Skeletal muscle satellite cell (primary cell): ENCODE measurements at regions not wholly inside any gene's neighbourhood (a gene's known extent, or its start where the extent isn't known, plus 50 kb on each side); places are given as distances from the start of the nearest gene placed in this dataset.
"Not testable (repeated sequence)": the region's sequence is repeated elsewhere in the genome, so short reads cannot be mapped to it uniquely, and the experiment has no call there.

Source experiments
- H3K27me3 ChIP-seq: 2 replicates; pipeline ENCODE4 v1.7.0; 2013; ENCODE audit warnings: low read length; ENCODE audit not compliant: control insufficient read depth, insufficient read depth
- H3K36me3 ChIP-seq: 2 replicates; pipeline ENCODE4 v1.7.0; 2013; ENCODE audit warnings: mild to moderate bottlenecking, control low read depth, low read length; ENCODE audit not compliant: insufficient read depth
- H3K4me1 ChIP-seq: 2 replicates; pipeline ENCODE4 v1.7.0; 2013; ENCODE audit warnings: low read length; ENCODE audit not compliant: control insufficient read depth, insufficient read depth
- H3K4me2 ChIP-seq: 2 replicates; pipeline ENCODE4 v1.7.0; 2013; ENCODE audit warnings: mild to moderate bottlenecking, low read length
- H3K4me3 ChIP-seq: 2 replicates; pipeline ENCODE4 v1.7.0; 2013; ENCODE audit warnings: low read length
- H3K9ac ChIP-seq: 2 replicates; pipeline ENCODE4 v1.7.0; 2013; ENCODE audit warnings: mild to moderate bottlenecking, low read depth, low read length, moderate library complexity
- H3K9me3 ChIP-seq: replicated peaks from 2 replicates; pipeline ENCODE4 v1.7.0; 2013; ENCODE audit warnings: mild to moderate bottlenecking, control low read depth, low read length

DNA sequence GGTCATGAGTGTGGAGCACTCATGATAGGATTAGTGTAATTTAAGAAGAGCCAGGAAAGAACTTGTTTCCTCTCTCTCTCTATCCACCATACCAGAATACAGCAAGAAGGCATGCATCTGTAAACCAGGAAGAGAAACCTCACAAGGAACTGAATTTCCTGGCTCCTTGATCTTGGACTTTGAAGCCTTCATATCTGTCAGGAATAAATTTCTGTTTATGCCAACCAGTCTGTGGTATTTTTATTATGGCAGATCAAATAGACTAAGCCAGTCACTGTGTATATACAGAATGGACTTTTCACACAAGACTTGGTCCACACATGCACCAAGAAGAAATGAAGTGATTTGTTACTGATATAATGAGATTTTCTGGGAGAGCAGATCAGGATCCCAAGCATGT lies 930.1 kb upstream of the TMEFF2 start:
- no peaks in the 10 kb centered on the region for H3K9me3 ChIP-seq
- H3K4me2 ChIP-seq: no peak overlapping the region
- no peak overlapping the region for H3K9ac ChIP-seq
- H3K27me3 ChIP-seq: no peaks in the 10 kb centered on the region
- H3K4me1 ChIP-seq: no peaks in the 10 kb centered on the region
- H3K36me3 ChIP-seq: no peaks in the 10 kb centered on the region
- no peak overlapping the region for H3K4me3 ChIP-seq

- H3K27me3 ChIP-seq: no peaks in the 10 kb centered on the region
- H3K36me3 ChIP-seq: no peaks in the 10 kb centered on the region
- H3K9me3 ChIP-seq: no peaks in the 10 kb centered on the region
- H3K9ac ChIP-seq: no peak overlapping the region
- H3K4me3 ChIP-seq: no peak overlapping the region
- H3K4me2 ChIP-seq: no peak overlapping the region
- no peaks in the 10 kb centered on the region for H3K4me1 ChIP-seq
These were observed 920.1 kb upstream of the TMEFF2 start for GRCh38 chr2:193114827-193115226.

GRCh38 chr2:193112986-193113385 lies 918.3 kb upstream of the TMEFF2 start:
- no peak overlapping the region for H3K4me2 ChIP-seq
- H3K36me3 ChIP-seq: no peaks in the 10 kb centered on the region
- no peaks in the 10 kb centered on the region for H3K4me1 ChIP-seq
- no peak overlapping the region for H3K4me3 ChIP-seq
- no peaks in the 10 kb centered on the region for H3K9me3 ChIP-seq
- H3K27me3 ChIP-seq: no peaks in the 10 kb centered on the region
- H3K9ac ChIP-seq: no peak overlapping the region

DNA sequence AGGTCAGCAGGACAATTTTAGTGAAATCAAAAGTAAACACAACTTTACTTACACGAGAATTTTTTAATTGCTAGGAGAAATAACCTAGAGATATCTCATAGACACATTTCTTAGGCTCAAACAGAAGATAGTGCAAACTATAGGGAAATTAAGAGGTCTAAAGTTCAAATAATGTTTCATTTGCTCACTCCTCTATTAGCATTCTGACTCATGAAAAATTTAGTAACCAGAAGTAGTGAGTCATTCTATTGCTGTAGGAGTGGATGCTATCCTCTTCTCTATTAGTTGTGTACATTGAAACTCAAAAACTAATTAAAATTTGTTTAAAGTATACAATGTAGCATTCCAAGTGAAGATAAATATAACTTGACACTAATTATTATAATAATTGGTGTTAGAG lies 908.3 kb upstream of the TMEFF2 start:
- H3K4me2 ChIP-seq: no peak overlapping the region
- no peak overlapping the region for H3K4me3 ChIP-seq
- H3K36me3 ChIP-seq: no peaks in the 10 kb centered on the region
- peaks cover 6% of the 10 kb centered on the region for H3K4me1 ChIP-seq
- H3K27me3 ChIP-seq: no peaks in the 10 kb centered on the region
- H3K9ac ChIP-seq: no peak overlapping the region
- no peaks in the 10 kb centered on the region for H3K9me3 ChIP-seq

- H3K27me3 ChIP-seq: no peaks in the 10 kb centered on the region
- H3K9ac ChIP-seq: no peak overlapping the region
- H3K4me3 ChIP-seq: no peak overlapping the region
- H3K9me3 ChIP-seq: no peaks in the 10 kb centered on the region
- H3K36me3 ChIP-seq: no peaks in the 10 kb centered on the region
- H3K4me2 ChIP-seq: no peak overlapping the region
- H3K4me1 ChIP-seq: peaks cover 6% of the 10 kb centered on the region
These were observed 906.9 kb upstream of the TMEFF2 start for GRCh38 chr2:193101591-193101990.

DNA sequence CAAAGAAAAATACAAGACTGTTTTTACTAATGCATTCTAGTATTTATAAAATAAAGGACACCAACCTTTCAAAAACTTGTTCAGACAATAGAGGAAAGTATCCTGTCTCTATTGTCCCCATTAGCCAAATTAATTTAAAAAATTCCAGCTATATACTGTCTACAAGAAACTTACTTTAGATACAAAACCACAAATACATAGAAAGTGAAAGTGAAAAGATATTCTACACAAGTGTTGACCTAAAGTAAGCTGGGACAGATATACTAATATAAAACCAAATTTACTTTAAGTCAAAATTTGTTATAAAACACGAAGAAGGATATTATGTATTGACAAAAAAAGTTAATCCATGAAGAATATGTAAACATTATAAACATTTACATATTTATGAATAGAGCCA lies 893.3 kb upstream of the TMEFF2 start:
- no peaks in the 10 kb centered on the region for H3K36me3 ChIP-seq
- H3K4me2 ChIP-seq: no peak overlapping the region
- no peaks in the 10 kb centered on the region for H3K4me1 ChIP-seq
- no peaks in the 10 kb centered on the region for H3K9me3 ChIP-seq
- H3K9ac ChIP-seq: no peak overlapping the region
- no peaks in the 10 kb centered on the region for H3K27me3 ChIP-seq
- no peak overlapping the region for H3K4me3 ChIP-seq

DNA sequence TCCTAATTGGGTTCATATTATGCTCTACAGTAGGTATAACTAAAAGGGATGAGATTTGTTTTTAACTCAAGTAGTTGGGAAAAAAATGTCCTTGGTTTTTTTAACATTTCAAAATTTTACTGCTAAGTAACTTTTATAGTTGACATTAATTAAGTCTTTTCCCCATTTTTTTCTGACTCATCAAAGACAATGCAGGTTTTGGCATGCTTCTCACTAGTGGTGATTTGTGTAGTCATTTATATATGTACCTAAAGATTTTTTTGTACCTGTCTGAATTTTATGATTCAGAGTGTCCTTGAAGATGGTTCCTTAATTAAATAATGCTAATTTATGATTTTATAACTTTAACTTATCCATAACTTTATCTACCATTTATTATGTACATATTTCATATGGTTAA lies 882.3 kb upstream of the TMEFF2 start:
- H3K9ac ChIP-seq: no peak overlapping the region

DNA sequence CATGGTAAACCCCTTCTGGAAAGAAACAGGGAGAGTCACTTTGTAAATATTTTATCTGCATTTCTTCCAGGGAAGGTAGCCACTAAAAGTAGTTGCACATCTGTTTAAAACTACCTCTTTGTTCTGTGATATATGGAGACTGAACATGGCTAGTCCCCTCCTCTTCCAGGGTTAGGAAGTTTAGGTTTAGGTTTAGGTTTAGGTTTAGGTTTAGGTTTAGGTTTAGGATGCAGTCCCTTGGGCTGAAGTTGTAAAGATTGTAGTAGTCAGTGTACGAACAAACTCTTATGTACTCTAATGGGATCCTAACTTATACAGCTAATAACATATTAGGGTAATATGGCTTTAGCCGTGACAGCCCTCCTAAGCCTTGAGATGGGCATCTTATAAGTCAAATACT lies 880.2 kb upstream of the TMEFF2 start:
- Histone ChIP-seq H3K4me3 (no peak overlapping the region), H3K36me3 (no peaks in the 10 kb centered on the region), H3K4me1 (no peaks in the 10 kb centered on the region), H3K9me3 (no peaks in the 10 kb centered on the region), H3K4me2 (no peak overlapping the region), H3K9ac (no peak overlapping the region), H3K27me3 (no peaks in the 10 kb centered on the region)

More for the DNA sequence above, 882.3 kb upstream of the TMEFF2 start:
- H3K27me3 ChIP-seq: no peaks in the 10 kb centered on the region
- no peak overlapping the region for H3K4me2 ChIP-seq
- no peak overlapping the region for H3K4me3 ChIP-seq
- H3K9me3 ChIP-seq: no peaks in the 10 kb centered on the region
- H3K4me1 ChIP-seq: no peaks in the 10 kb centered on the region
- no peaks in the 10 kb centered on the region for H3K36me3 ChIP-seq

GRCh38 chr2:193072647-193073046 lies 877.9 kb upstream of the TMEFF2 start:
- Histone ChIP-seq H3K4me1 (no peaks in the 10 kb centered on the region), H3K9ac (no peak overlapping the region), H3K36me3 (no peaks in the 10 kb centered on the region), H3K27me3 (no peaks in the 10 kb centered on the region), H3K4me3 (no peak overlapping the region), H3K4me2 (no peak overlapping the region), H3K9me3 (no peaks in the 10 kb centered on the region)

DNA sequence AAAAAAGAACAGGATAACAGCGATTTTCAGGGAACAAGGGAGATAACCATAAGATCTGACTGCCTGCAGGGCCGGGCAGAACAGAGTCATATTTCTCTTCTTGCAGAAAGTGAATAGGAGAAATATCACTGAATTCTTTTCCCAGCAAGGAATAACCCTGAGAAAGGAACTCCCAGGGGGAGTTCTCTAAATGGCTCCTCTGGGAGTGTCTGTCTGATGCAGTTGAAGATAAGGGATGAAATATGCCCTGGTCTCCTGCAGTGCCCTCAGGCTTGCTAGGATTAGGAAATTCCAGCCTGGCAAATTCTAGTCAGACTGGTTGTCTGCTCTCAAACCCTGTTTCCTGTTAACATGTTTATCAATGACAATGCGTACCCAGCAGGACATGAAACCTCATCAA lies 830.8 kb upstream of the TMEFF2 start:
- not testable (repeated sequence) for H3K4me2 ChIP-seq

GRCh38 chr2:193024791-193025190 lies 830.1 kb upstream of the TMEFF2 start:
- Histone ChIP-seq H3K4me3 (no peak overlapping the region), H3K9me3 (no peaks in the 10 kb centered on the region), H3K9ac (no peak overlapping the region), H3K36me3 (no peaks in the 10 kb centered on the region), H3K4me1 (no peaks in the 10 kb centered on the region), H3K4me2 (no peak overlapping the region), H3K27me3 (no peaks in the 10 kb centered on the region)

More for the DNA sequence above, 830.8 kb upstream of the TMEFF2 start:
- not testable (repeated sequence) for H3K4me1 ChIP-seq, H3K27me3 ChIP-seq, H3K9me3 ChIP-seq, H3K9ac ChIP-seq, H3K36me3 ChIP-seq, H3K4me3 ChIP-seq

GRCh38 chr2:193011870-193012269 lies 817.1 kb upstream of the TMEFF2 start:
- Histone ChIP-seq H3K27me3 (no peaks in the 10 kb centered on the region), H3K4me1 (no peaks in the 10 kb centered on the region), H3K4me2 (no peak overlapping the region), H3K36me3 (no peaks in the 10 kb centered on the region), H3K9ac (no peak overlapping the region), H3K4me3 (no peak overlapping the region), H3K9me3 (no peaks in the 10 kb centered on the region)
